Heart right ventricle (tissue), 16 donors: ENCODE measurements at regions not wholly inside any gene's neighbourhood (a gene's known extent, or its start where the extent isn't known, plus 50 kb on each side); places are given as distances from the start of the nearest gene placed in this dataset.

Experiments
- ATAC-seq, 8 donors: fragments of 200-7000 bp; cut with Tn5 transposase; one replicate each; pipeline ENCODE4 v1.9.1; 2020; ENCODE audit warnings: mild to moderate bottlenecking in 8 of 8, moderate library complexity in 8 of 8, moderate number of reproducible peaks in 1 of 8
- DNase-seq, 2 donors: peaks; one replicate each; pipeline ENCODE4 v3.0.0-alpha.2; 2020
- H3K27ac ChIP-seq, 10 donors: fragments of 200-600 bp; sonication (generic) in 2 of 10; one replicate each; pipeline versions ENCODE4 v1.5.0 to v1.8.0; 2020 to 2022; ENCODE audit warnings: mild to moderate bottlenecking in 3 of 10
- H3K27me3 ChIP-seq, 7 donors: fragments of 200-600 bp; one replicate each; pipeline ENCODE4 v1.8.0; 2021 to 2022; ENCODE audit warnings: mild to moderate bottlenecking in 2 of 7
- H3K36me3 ChIP-seq, 9 donors: fragments of 200-600 bp; sonication (generic) in 1 of 9; one replicate each; pipeline versions ENCODE4 v1.5.0 to v1.8.0; 2020 to 2022; ENCODE audit warnings: mild to moderate bottlenecking in 2 of 9
- H3K4me1 ChIP-seq, 9 donors: fragments of 200-600 bp; sonication (generic) in 1 of 9; one replicate each; pipeline versions ENCODE4 v1.5.0 to v1.8.0; 2020 to 2022; ENCODE audit warnings: mild to moderate bottlenecking in 4 of 9
- H3K4me3 ChIP-seq, 10 donors: fragments of 200-600 bp; sonication (generic) in 2 of 10; one replicate each; pipeline versions ENCODE4 v1.5.0 to v1.8.0; 2020 to 2022; ENCODE audit warnings: mild to moderate bottlenecking in 7 of 10, moderate library complexity in 2 of 10
- H3K9me3 ChIP-seq, 11 donors: fragments of 200-600 bp in 10 of 11; sonication (generic) in 2 of 11; one replicate each; pipeline versions ENCODE4 v1.5.0 to v1.8.0; 2013 to 2022; ENCODE audit warnings: mild to moderate bottlenecking in 2 of 11, control low read depth in 1 of 11, moderate library complexity in 1 of 11
- WGBS, 2 donors: extraction: QIAGEN DNeasy Blood & Tissue Kit; methylation state at CpG; one replicate each; pipeline ENCODE4 v1.1.7; 2013; ENCODE audit warnings: inconsistent platforms in 1 of 2; 5-methylcytosine and 5-hydroxymethylcytosine counted together
- intact Hi-C, 10 donors: fragments of 100-400 bp; cut with DNase I; formaldehyde crosslinking; loops; one replicate each; pipeline versions ENCODE4 v1.11.1 to v1.14.2; 2022
- TF ChIP-seq, protein P1 (sequence below), 9 donors: fragments of 200-600 bp; sonication (generic) in 2 of 9; IDR thresholded peaks; one replicate each; pipeline versions ENCODE4 v1.5.0 to v1.8.0; 2021 to 2022; ENCODE audit warnings: antibody characterized with exemption in 9 of 9, mild to moderate bottlenecking in 5 of 9, moderate library complexity in 1 of 9
- donor health status: Arrhythmogenic right ventricular cardiomyopathy.
- donor health status: ischemic (EF 13 %, LVEDD 7.1; RV severe dilation, severe dysfunction).
- donor health status: healthy with polysubstance abuse.
- donor health status: DM: no; HTN: yes; CAD: no.
- donor health status: DM: no; HTN: no; CAD: no.
- donor health status: ischemic (EF 25% LVEDD 6.9; RV normal size, moderate dysfunction).
- donor health status: ischemic (EF 25% LVEDD 5.7; RV mildly dilated, moderate dysfunction).
- donor health status: healthy.
- donor health status: DM: yes; HTN: yes; CAD: no.
- donor health status: Ischemic cardiomyopathy.
- donor health status: ischemic (EF 35%, LVEDD 5.7; RV mildly dilated, moderate dysfunction).
- donor health status: nonischemic (EF 11% LVEDD 7.7; RV severe dilation, severe dysfunction).
- donor health status: DM: yes; HTN: yes; CAD: no.
- donor health status: PGD.
- donor health status: ischemic (EF 29% LVEDD 5.4; RV normal size, mild dysfunction).
- donor health status: nonischemic (EF 23%, LVEDD 6.1; RV moderate dilation, normal function).

DNA sequence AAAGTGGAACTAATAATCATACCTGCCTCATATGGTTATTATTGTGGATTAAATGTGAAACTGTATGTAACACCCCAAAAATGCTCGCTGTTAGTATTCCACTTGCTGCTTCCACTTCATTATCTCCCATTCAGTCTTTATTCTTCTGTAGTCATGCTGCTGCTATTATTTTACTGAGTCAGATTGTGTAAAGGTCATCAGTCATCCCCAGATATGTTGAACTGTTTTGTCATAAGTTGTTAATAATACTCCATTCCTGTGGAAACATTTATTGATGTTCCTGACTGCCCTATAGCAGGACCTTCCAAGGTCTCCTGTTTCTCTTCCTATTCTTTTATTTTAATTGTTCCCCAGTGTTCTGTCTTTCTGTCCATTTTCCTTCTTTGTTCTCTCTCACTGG is 1148.3 kb downstream of the EPHA7 start:
- intact Hi-C loops = no loop called here
- 91 to 100% methylated on average over 1 of the region's 1 CpG for WGBS, 2 donors

DNA sequence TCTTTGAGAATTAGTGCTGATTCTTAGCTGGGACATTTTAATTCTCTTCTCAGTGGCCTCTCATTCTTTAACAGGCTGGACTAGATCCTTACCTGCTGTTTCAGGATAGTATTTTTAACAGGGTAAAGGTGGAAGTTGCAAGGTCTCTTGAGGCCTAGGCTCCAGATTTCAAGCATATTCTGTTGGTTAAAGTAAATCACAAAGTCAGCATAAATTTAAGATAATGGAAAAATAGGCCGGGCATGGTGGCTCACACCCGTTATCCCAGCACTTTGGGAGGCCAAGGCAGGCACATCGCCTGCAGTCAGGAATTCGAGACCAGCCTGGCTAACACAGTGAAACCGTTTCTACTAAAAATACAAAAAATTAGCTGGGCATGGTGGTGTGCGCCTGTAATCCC is 1149.0 kb downstream of the EPHA7 start:
- Histone ChIP-seq H3K9me3 (no peaks in the 10 kb centered on the region), H3K36me3 (no peaks in the 10 kb centered on the region), H3K27me3 (no peaks in the 10 kb centered on the region), H3K27ac (no peak overlapping the region), H3K4me1 (no peaks in the 10 kb centered on the region), H3K4me3 (no peak overlapping the region)
- intact Hi-C loops = no loop called here
- ATAC-seq (no peak), DNase-seq (no peak)
- 91% methylated on average over 6 of the region's 6 CpGs for WGBS, 2 donors
- TF ChIP-seq, protein P1, sequence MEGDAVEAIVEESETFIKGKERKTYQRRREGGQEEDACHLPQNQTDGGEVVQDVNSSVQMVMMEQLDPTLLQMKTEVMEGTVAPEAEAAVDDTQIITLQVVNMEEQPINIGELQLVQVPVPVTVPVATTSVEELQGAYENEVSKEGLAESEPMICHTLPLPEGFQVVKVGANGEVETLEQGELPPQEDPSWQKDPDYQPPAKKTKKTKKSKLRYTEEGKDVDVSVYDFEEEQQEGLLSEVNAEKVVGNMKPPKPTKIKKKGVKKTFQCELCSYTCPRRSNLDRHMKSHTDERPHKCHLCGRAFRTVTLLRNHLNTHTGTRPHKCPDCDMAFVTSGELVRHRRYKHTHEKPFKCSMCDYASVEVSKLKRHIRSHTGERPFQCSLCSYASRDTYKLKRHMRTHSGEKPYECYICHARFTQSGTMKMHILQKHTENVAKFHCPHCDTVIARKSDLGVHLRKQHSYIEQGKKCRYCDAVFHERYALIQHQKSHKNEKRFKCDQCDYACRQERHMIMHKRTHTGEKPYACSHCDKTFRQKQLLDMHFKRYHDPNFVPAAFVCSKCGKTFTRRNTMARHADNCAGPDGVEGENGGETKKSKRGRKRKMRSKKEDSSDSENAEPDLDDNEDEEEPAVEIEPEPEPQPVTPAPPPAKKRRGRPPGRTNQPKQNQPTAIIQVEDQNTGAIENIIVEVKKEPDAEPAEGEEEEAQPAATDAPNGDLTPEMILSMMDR (IDR thresholded peaks at IDR 0.05) = no peak

More for the DNA sequence above, 1148.3 kb downstream of the EPHA7 start:
- Histone ChIP-seq H3K4me3 (no peak overlapping the region), H3K36me3 (no peaks in the 10 kb centered on the region), H3K27me3 (no peaks in the 10 kb centered on the region), H3K27ac (no peak overlapping the region), H3K9me3 (no peaks in the 10 kb centered on the region), H3K4me1 (no peaks in the 10 kb centered on the region)
- TF ChIP-seq, protein P1 (IDR thresholded peaks at IDR 0.05) = no peak
- DNase-seq (no peak), ATAC-seq (no peak)

DNA sequence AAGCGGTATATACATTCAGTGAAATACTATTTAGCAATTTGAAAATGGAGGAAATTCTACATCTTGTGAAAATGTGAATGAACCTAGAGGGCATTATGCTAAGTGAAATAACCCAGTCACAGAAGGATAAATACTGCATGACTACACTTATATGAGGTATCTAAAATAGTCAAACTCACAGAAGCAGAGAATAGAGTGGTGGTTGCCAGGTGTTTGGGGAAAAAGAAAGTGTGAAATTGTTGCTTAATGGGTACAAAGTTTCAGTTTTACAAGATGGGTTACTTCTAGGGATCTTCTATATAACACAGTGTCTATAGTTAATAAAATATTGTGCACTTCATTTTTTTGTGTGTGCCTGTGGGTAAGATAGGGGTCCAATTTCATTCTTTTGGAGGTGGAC is 1152.0 kb downstream of the EPHA7 start:
- WGBS, 2 donors = 97 to 98% methylated on average over 1 of the region's 1 CpG
- H3K36me3 ChIP-seq = no peaks in the 10 kb centered on the region
- no peak overlapping the region for H3K4me3 ChIP-seq
- no peaks in the 10 kb centered on the region for H3K27me3 ChIP-seq
- no peak overlapping the region for H3K27ac ChIP-seq
- H3K4me1 ChIP-seq = no peaks in the 10 kb centered on the region
- intact Hi-C loops = no loop called here
- no peaks in the 10 kb centered on the region for H3K9me3 ChIP-seq
- ATAC-seq (no peak), DNase-seq (no peak)
- TF ChIP-seq, protein P1 (IDR thresholded peaks at IDR 0.05) = no peak

DNA sequence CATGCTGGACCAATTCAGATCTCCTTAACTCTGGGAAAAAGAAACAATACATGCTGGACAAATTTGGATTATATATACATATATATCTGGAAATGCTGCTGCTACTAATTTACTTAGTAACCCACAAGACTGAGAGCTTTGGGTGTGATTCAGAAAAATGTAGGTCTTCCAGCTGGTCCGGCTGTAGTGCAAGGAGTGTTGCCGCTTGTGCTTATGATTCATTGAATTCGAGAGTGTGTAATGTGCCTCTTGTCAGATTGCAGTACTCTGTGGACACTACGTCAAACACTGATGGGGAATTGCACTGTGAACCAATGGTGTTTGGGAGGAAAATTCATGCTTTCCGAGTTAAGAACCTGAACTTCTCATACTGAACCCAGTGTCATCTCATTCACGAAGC is 1155.5 kb downstream of the EPHA7 start:
- ATAC-seq = no peak
- Histone ChIP-seq H3K36me3 (no peaks in the 10 kb centered on the region), H3K9me3 (no peaks in the 10 kb centered on the region), H3K4me3 (no peak overlapping the region), H3K4me1 (no peaks in the 10 kb centered on the region), H3K27ac (no peak overlapping the region), H3K27me3 (no peaks in the 10 kb centered on the region)
- no peak for DNase-seq
- intact Hi-C loops = no loop called here
- WGBS, 2 donors = 65 to 76% methylated on average over 6 of the region's 6 CpGs
- TF ChIP-seq, protein P1 (IDR thresholded peaks at IDR 0.05) = no peak

DNA sequence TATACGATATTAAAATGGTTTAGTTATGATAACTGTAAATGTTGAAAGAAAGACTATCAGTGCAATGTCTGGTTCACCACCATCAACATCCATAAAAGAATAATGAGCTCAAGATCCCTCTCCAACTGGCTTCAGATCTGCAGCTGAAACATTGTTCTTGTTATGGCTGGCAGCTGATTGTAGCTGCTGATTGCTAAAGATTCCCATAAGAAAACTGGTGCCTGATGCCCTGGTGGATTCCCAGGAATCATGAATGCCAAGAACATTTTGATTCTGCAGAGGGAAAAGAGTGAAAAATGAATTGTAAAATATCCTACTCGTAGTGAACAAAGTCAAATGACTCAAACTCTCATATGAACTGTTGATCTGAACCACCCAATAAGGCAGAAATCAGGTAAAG is 1160.2 kb downstream of the EPHA7 start:
- H3K9me3 ChIP-seq = no peaks in the 10 kb centered on the region
- no peaks in the 10 kb centered on the region for H3K27me3 ChIP-seq
- H3K4me3 ChIP-seq = no peak overlapping the region
- DNase-seq (no peak), ATAC-seq (no peak)
- TF ChIP-seq, protein P1 (IDR thresholded peaks at IDR 0.05) = no peak
- H3K36me3 ChIP-seq = no peaks in the 10 kb centered on the region
- intact Hi-C loops = no loop called here
- no peak overlapping the region for H3K27ac ChIP-seq
- no peaks in the 10 kb centered on the region for H3K4me1 ChIP-seq
- WGBS, 2 donors = 69 to 78% methylated on average over 2 of the region's 2 CpGs
